ENCODE measurements at regions not wholly inside any gene's neighbourhood (a gene's known extent, or its start where the extent isn't known, plus 50 kb on each side); places are given as distances from the start of the nearest gene placed in this dataset.

DNA sequence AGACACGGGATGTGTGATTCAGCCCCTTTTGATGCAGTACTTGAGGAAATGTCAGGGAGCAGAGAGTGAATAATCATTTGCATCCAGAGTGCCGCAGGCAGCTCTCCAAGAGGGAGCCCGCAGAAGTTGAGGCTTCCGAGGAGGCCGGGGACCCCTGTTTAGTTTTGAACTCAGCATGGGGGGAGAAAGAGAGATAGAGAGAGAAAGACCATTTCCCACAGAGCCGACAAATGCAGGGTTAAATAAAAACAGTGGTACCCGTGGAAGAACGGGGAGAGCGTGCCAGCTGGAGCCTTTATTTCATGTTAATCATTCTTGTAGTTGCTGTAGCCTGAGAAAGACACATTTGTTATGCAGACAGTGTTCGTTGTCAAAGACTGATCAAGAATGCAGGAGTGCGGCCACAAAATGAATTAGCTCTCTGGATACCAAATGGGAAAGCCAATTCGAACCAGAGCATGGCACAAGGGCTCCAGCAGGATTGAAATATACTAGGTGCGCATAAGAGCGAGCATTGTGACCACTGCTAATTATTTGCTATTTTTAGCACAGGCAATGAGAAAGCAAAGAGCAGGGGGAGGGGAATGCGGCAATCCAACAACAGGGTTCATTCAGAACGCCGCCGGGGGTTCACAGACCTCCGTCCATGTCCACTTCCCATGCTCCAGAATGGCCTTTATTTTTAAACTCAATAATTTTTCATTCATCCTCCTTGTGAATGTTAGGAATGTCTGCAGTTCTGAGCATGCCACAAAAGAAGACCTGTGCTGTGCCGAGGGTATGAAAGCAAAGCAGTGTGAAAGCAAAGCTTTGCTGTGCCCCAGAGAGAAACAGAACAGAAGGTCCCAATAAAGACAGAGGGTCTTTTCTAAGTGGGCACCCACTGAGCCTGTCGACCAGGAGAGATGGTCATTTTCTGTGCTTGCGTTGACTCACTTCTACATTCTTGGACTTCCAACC is 243.9 kb upstream of the VCX3A start:
- no peak for DNase-seq (ENCODE audit: low read depth)

- no peak for DNase-seq (ENCODE audit: low read depth)
Measured at GRCh38 chrX:6777238-6778002, 242.5 kb upstream of the VCX3A start.

GRCh38 chrX:6770936-6771335 is 236.0 kb upstream of the VCX3A start:
- no peak for DNase-seq (ENCODE audit: low read depth)

- no peak for DNase-seq (ENCODE audit: low read depth)
Measured at GRCh38 chrX:6768881-6769280, 234.0 kb upstream of the VCX3A start.

GRCh38 chrX:6761251-6761650 is 226.3 kb upstream of the VCX3A start:
- DNase-seq (ENCODE audit: low read depth), result no peak

- no peak for DNase-seq (ENCODE audit: low read depth)
Measured at GRCh38 chrX:6759655-6760375, 224.9 kb upstream of the VCX3A start.

DNA sequence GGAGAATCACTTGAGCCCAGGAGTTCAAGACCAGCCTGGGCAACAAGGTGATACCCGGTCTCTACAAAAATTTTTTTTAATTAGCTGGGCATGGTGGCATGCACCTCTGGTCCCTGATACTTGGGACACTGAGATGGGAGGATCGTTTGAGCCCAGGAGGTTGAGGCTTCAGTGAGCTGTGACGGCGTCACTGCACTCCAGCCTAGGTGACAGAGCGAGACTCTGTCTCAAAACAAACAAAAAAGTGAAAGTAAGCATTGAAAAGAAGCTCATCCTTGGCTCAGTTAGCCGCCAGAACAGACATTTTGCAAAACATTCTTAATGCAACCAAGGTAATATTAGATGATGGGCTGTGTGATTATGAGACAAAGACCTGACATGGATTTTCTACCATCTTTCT is 223.3 kb upstream of the VCX3A start:
- no peak for DNase-seq (ENCODE audit: low read depth)

DNA sequence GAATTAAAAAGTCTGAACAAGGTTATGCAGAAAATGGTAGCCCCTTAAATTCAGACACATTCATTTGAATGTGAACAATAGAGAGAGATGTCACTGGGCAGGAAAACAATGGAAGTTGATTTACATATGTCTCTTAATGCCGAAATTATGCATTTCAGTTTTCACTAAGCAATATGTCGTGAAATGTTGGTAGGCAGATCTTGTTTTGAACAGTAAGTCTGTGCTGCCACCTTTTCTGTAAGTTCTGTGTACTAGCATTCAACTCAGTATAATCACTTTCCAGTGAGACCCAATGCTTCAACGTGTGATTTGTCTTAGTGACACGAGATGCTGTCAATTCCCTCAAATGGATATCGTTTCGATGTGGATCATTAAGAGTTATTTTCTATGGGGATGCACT is 222.7 kb upstream of the VCX3A start:
- no peak for DNase-seq (ENCODE audit: low read depth)

DNA sequence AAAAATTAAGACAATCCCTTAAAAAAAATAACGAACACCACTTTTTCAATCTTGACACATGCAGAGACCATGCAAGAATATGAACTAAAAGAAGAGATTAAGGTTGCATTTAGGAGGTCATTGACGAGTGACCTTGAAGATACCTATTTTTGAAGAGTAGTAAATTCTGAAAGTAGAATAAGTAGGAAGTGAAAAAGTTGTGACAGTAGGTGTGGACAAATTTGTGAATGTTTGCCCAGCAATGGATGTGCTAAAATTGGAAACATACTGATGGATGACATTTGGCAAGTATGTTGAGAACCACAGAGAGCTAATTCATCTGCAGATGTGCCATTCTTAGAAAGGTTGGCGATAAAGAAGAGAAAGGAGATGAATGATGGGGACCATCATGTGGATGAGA is 213.7 kb upstream of the VCX3A start:
- no peak for DNase-seq (ENCODE audit: low read depth)

GRCh38 chrX:6738518-6739470 is 203.9 kb upstream of the VCX3A start:
- no peak for DNase-seq (ENCODE audit: low read depth)

DNA sequence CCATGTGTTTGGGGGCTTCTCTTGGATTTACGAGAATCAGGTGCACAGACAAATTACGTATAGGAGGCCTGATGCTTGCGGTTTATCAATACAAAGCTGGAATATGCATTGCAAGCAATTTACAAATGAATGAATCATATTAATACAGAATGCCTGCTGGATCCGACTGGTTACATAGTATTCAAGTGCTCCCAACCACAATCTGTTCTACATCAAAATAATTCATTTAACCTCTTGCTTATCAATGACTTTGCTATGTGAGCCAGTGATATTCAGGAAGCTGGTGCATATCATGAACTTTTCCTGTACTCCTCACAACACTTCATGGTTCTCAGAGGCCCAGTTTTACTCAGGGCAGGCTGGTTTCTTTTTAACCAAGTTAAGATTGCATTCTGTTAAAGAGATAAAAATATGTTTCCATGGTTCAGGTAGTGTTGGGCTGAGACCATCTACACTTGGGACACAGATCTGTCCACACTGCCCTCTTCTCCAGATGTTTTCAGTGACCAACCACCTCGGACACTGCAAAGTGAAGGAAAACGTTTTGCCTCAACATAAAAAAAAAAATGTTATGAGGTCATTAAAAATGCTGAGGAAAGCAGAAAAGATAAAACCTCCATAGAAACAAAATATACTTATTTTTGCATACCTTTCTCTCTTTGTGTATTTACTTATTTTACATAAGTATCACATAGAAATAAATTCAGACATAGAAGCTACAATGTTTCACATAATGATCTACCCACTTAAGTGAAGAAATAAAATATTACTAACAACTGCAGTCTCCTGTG is 200.1 kb upstream of the VCX3A start:
- DNase-seq (ENCODE audit: low read depth), result no peak

DNA sequence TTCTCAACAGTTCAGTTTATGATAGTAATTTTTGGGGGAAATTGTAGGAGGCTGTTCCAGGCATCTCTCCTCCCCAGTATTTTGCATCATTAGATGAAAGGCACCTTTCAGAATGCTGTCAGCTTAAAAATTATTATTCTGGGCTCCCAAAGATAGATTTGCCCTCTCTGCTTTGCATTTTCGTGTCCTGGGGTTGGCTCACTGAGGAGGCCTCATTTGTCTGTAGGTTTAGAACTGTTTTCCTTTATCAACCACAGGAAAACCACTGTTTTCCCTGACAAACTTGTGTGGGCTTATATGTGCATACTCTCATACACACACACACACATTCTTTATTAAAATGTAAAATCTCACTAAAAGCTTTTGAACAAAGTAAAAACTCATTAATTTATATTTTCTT is 197.2 kb upstream of the VCX3A start:
- no peak for DNase-seq (ENCODE audit: low read depth)

- no peak for DNase-seq (ENCODE audit: low read depth)
Measured at GRCh38 chrX:6729626-6730025, 194.7 kb upstream of the VCX3A start.

DNA sequence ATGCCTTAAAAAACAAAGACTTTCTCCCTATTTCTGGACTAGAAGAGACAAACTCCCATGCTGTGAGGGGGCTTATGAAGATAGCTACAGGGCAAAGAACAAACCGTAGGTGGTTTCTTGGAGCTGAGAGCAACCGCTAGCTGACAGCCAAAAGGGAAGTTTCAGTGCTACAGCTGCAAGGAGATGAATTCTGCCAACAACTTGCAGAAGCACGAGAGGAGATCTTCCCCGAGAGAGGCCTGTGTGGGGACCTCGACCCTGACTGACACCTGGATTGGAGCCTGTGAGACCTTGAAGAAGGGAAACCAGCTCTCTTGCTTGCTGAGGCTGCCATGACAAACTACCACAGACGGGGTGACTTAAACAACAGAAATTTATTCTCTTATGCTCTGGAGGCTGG is 183.8 kb upstream of the VCX3A start:
- DNase-seq (ENCODE audit: low read depth), result no peak

DNA sequence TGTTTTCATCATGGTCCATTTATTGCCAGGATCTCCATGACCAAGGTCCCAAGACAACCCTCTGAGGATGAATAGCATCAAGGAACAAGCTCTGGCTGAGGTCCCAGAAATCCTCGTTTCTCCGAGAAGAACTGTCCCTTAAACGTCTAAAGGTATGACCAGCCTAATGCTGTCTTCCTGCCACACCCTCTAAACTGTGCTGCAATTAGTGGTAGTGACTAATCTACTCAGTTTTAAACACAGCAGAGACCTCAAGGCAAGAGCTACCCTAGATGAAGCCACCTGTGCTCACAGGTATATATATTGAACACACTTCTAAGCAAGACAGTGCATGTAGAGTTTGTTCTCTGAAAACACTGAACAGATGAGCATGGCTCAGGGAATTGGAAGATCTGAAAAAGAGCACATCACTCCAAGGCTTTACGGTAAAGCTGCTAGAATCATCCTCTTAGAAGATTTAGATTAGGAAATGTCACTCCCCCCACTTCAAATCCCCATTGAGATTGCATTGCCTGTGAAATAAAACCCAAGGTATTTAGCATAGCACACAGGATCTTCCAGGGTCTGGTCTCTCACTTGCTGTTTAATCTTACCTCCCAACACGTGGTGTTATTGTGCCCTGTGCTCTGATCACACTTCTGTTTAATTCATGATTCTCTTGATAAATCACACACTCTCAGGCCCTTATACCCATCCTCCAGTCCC is 173.9 kb upstream of the VCX3A start:
- no peak for DNase-seq (ENCODE audit: low read depth)

DNA sequence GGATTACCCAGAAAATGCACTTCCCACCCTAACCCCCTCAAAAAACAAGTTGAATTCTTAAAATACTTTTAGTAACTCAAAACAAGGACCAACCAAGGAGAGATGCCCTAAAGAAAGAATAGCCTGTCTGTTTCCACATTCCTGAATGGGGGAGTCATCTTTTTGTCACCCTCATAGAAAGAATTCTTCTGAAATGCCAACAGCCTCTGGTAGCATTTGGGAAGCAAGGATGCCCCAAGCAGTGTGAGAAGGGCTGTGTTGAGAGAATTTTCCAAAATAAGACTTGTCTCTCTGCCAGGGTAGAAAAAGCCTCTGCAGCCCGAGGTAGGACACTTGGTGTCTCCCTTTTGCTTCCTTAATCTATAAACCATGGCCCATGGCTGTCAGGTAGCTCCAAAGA is 173.1 kb upstream of the VCX3A start:
- no peak for DNase-seq (ENCODE audit: low read depth)

DNA sequence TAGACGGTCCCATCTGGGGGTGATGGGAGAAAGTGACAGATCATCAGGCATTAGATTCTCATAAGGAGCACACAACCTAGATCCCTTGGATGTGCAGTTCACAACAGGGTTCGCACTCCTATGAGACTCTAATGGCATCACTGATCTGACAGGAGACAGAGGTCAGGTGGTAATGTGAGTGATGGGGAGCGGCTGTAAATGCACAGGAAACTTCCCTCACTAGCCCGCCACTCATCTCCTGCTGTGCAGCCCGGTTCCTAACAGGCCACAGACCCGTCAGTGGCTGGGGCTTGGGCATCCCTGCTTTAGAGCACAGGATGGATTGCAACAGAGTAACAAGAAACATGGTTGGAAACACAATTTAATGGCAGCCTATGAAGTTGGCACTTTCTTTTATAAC is 172.6 kb upstream of the VCX3A start:
- DNase-seq (ENCODE audit: low read depth), result no peak

DNA sequence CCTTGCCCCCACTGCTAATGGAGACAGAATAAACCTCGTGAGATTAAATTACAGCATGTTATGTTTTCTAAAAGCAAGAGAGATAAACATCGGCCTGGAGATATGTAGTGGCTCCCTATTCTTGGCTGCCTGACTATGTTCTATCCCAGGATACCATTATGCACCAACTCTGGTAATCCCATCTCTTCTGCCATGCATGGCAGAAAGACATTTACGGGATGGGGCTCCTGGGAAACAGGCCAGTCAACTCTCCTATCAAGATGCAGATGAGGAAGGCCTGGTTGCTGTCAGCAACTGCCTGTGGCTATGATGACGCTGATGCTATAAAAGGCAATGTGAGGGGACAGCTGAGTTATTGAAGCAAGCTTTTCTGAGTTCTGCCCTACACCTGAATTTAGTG is 166.2 kb upstream of the VCX3A start:
- DNase-seq (ENCODE audit: low read depth), result no peak

DNA sequence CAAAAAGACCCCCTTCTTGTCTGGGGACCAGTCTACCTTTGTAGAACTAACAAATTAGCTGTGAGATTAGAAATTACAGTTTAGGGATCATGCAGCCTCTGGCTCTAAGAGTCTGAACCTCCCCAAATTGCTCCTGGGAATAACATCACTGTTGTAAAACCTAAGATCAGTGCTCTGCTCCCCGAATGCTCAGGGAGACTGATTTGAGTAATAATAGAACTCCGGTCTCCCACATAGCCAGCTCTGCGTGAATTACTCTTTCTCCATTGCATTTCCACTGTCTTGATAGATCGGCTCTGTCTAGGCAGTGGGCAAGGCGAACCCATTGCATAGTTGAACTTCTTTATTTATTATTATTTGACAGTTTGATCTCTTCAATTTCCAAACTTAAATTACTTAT is 160.8 kb upstream of the VCX3A start:
- DNase-seq (ENCODE audit: low read depth), result no peak

GRCh38 chrX:6694977-6695376 is 160.1 kb upstream of the VCX3A start:
- no peak for DNase-seq (ENCODE audit: low read depth)
